Fibroblast of pulmonary artery (primary cell): ENCODE measurements at regions not wholly inside any gene's neighbourhood (a gene's known extent, or its start where the extent isn't known, plus 50 kb on each side); places are given as distances from the start of the nearest gene placed in this dataset.

Experiments
- DNase-seq: peaks from one replicate; pipeline ENCODE4 v3.0.0-alpha.2; 2010; ENCODE audit warnings: low read depth
- H3K4me3 ChIP-seq: replicated peaks from 2 replicates; pipeline ENCODE4 v1.5.1; 2011; ENCODE audit warnings: low read depth, mild to moderate bottlenecking, control low read depth, low read length, moderate library complexity
- CTCF ChIP-seq: IDR thresholded peaks from 2 replicates; pipeline ENCODE4 v1.5.1; 2011; ENCODE audit warnings: mild to moderate bottlenecking, control low read depth, low read length, inconsistent platforms; ENCODE audit errors: missing control alignments

- H3K4me3 ChIP-seq: no peak overlapping the region
- no peak for TF ChIP-seq CTCF
- DNase-seq: no peak
Measured at GRCh38 chr6:14701946-14702345, 543.9 kb upstream of the JARID2 start.

DNA sequence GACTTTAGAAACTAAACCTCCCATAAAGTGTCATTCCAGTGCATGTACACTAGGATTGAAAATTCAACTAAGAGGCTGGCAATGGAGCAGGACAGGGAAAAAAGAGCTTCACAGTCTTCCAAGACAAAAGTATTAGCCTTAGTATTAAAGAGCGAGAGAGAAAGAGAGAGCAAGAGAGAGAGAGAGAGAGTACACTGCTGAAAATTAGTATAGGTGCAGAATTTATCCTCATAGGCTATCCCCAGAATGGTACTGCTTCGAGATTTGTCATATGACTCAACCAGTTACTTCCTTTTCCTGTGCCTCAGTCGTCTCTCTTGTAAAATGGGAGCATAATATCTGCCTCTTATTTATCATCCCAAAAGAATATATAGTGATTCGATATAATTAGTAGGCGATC is 543.2 kb upstream of the JARID2 start:
- TF ChIP-seq CTCF: no peak
- no peak for DNase-seq
- H3K4me3 ChIP-seq: no peak overlapping the region

GRCh38 chr6:14703586-14703985 is 542.3 kb upstream of the JARID2 start:
- DNase-seq: peak; percentile 49
- TF ChIP-seq CTCF: no peak

DNA sequence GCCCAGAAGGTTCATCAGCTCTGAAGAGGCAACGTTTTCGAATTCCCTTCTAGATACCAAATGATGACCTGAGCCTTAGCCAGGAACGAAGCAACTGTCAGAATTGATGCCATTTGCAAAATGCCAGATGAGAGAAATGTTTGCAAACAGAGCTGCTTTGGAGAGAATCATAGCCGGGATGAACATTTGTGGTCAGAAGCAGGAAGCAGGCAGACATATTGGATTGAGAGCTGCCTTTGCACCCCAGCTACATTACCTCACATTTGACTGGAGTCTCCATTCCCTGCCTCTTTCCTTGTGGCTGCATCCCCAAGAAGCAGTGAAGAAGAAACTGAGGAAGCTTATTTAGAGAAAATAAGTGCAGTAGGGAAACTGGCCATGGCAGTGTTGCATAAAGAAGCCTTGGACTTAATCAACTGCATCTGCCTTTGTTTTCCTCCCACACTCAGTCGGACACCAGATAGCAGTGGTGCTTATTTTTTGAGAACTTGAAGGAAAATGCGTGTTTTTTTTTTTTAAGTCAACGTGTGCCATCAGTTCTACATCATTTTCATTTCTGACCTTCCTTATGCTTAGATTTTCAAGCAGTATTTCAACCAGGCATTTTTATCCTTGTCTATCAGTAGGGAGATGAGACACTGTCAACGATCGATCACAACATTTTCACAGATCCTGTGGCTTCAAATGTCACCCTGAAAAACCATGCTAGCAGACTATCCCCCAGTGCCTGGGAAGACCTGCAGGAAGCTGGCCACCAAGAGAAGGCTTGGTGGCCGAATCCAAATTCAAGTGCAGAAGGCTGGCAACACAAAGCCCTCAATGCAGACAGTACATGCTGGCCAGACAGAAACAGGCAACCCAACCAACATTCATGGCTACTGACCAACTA is 541.2 kb upstream of the JARID2 start:
- TF ChIP-seq CTCF: no peak
- no peak overlapping the region for H3K4me3 ChIP-seq
- DNase-seq: peak; percentile 46

More at GRCh38 chr6:14703586-14703985, 542.3 kb upstream of the JARID2 start:
- H3K4me3 ChIP-seq: no peak overlapping the region

DNA sequence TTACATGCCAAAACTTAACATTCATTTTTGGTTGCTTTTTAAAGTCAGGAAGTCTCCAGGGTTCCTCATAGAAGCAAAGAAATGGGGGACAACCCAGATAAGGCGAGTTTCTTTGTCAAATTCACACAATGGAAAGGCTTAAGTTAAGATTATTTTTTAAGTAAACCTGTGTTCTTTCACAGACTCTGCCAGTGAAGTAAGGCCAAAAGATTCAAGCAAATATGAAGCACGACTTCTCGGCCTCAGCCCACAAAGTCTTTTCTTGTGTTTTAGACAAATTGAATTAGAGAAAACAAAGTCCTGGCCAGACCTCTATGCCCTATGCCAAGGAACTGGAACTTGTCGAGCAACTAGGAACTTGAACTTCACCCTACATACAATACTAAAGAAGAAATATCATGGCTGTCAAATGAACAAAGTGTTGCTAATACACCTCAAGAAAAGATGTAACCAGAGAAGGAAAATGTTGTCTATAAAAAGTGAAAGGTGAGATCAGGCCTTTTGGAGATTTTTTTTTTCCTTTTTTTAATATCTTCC is 540.0 kb upstream of the JARID2 start:
- no peak overlapping the region for H3K4me3 ChIP-seq
- TF ChIP-seq CTCF: no peak
- peak; percentile 67 for DNase-seq

DNA sequence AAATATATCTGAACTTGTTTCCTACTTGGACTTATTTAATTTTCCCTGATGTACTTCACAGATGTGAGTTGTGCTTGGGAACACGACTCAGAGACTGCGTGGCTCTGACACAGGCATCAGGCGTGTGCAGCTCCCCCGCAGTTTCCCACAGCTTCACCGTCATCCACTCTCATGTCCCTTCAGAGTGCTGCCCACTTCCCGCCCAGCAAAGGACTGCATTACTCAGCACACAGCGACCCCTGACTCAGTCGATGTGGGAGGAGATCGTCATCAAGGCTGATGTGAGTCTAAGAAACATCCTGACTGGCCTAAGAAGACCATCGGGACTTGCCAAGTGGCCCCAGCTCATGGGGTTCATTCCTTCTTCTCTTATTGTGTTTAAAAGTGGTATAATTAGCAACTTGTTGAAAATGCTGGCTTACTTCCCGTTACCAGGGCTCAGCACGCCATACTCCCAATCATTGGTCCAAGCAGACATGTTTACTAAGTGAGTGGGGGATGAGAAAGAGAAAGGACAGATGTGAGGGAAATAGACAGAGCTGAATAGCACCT is 539.4 kb upstream of the JARID2 start:
- DNase-seq: peak; percentile 99
- no peak overlapping the region for H3K4me3 ChIP-seq
- no peak for TF ChIP-seq CTCF

DNA sequence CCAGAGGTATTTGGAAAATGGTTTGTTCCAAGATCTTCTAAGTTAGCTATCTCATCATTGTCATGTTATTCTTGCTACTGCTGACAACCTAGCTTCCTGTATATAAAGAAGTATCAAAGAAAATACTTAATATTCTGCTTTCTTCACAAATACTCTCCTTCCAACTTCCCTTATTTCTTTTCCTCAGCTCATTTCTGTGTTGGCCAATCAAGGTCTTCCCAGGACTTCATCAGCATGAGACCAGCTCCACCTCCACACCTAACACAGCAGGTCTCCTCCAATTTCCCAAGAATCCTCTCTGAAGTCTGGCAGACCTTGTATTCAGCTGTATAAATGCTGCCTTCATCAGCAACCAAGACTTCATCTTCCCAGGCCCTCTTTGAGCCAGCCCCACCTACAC is 538.6 kb upstream of the JARID2 start:
- TF ChIP-seq CTCF: no peak
- peak; percentile 35 for DNase-seq
- no peak overlapping the region for H3K4me3 ChIP-seq
